ENCODE measurements at regions not wholly inside any gene's neighbourhood (a gene's known extent, or its start where the extent isn't known, plus 50 kb on each side); places are given as distances from the start of the nearest gene placed in this dataset.

DNA sequence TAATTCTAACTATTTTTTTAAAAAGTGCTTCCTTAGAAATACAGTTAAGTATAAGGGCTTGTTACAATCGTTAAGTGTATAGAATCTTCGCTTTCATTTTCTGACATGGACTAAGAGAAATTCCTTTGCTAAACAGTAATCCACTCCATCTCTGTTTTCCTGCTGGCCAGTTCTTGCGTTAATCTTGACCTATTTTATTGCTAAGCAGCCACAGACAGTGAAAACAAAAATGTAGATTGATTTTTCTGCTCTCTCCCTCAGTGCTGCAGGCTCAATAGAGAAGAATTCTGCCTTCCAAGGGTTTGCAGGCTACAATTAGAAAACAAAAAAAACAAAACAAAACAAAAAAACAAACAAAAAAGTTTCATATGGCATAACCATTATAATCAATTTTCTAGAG lies 310.4 kb upstream of the ADARB2 start:
- no peaks in the 10 kb centered on the region for H3K9me3 ChIP-seq (ENCODE audit: control insufficient read depth in 4 of 4, low read length in 3 of 4)
- WGBS: 82% methylated on average over 3 of the region's 3 CpGs

DNA sequence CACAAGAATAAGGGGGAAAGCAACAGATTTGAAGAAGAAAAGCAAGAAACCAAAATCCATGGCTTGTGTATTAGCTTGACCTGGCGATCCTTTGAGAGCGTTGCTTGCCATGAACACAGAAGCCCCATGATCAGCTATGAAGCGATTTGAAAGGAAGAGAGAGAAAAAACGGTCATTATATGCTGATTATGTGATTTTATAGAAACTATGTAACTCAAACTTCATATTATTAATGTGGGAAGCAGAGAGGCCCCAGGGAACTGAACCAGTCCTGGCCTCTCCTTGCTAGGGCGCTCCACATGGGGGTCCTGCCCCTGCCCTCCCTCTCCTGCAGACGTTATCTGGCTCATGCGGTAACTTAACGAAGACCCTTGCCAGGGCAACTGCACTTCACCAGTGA lies 306.1 kb upstream of the ADARB2 start:
- TF ChIP-seq, protein P1, sequence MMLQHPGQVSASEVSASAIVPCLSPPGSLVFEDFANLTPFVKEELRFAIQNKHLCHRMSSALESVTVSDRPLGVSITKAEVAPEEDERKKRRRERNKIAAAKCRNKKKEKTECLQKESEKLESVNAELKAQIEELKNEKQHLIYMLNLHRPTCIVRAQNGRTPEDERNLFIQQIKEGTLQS (IDR thresholded peaks at IDR 0.05): no peak
- no peak for TF ChIP-seq SP1 (IDR thresholded peaks at IDR 0.05)
- no peak for TF ChIP-seq JUND (IDR thresholded peaks at IDR 0.05)
- no peak for TF ChIP-seq HNF4G (IDR thresholded peaks at IDR 0.05)
- no peak for TF ChIP-seq NR2F2 (IDR thresholded peaks at IDR 0.05)
- TF ChIP-seq GABPA (IDR thresholded peaks at IDR 0.05 in 1 of 2, conservative IDR thresholded peaks at IDR 0.05 in 1 of 2): no peak
- no peak for TF ChIP-seq EGR1 (IDR thresholded peaks at IDR 0.05; ENCODE audit: low read depth in 2 of 2)
- TF ChIP-seq FOXA2 (IDR thresholded peaks at IDR 0.05): no peak
- no peak for TF ChIP-seq YY1 (IDR thresholded peaks at IDR 0.05)
- no peak for TF ChIP-seq FOXA1 (IDR thresholded peaks at IDR 0.05)
- TF ChIP-seq, protein P2, sequence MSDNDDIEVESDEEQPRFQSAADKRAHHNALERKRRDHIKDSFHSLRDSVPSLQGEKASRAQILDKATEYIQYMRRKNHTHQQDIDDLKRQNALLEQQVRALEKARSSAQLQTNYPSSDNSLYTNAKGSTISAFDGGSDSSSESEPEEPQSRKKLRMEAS (IDR thresholded peaks at IDR 0.05): no peak
- TF ChIP-seq, protein P3, sequence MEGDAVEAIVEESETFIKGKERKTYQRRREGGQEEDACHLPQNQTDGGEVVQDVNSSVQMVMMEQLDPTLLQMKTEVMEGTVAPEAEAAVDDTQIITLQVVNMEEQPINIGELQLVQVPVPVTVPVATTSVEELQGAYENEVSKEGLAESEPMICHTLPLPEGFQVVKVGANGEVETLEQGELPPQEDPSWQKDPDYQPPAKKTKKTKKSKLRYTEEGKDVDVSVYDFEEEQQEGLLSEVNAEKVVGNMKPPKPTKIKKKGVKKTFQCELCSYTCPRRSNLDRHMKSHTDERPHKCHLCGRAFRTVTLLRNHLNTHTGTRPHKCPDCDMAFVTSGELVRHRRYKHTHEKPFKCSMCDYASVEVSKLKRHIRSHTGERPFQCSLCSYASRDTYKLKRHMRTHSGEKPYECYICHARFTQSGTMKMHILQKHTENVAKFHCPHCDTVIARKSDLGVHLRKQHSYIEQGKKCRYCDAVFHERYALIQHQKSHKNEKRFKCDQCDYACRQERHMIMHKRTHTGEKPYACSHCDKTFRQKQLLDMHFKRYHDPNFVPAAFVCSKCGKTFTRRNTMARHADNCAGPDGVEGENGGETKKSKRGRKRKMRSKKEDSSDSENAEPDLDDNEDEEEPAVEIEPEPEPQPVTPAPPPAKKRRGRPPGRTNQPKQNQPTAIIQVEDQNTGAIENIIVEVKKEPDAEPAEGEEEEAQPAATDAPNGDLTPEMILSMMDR (IDR thresholded peaks at IDR 0.05; ENCODE audit: low read depth, low read length, missing input control): no peak
- no peak for TF ChIP-seq HNF4A (conservative IDR thresholded peaks at IDR 0.05)
- no peak for TF ChIP-seq RAD21 (IDR thresholded peaks at IDR 0.05)
- Histone ChIP-seq H3K9me3 (ENCODE audit: control insufficient read depth in 4 of 4, low read length in 3 of 4) (no peaks in the 10 kb centered on the region), H3K36me3 (ENCODE audit: control insufficient read depth in 4 of 4, insufficient read depth in 3 of 4, low read depth in 1 of 4, low read length in 3 of 4) (no peaks in the 10 kb centered on the region), H3K27me3 (ENCODE audit: control insufficient read depth in 4 of 4, insufficient read depth in 4 of 4, low read length in 3 of 4) (no peaks in the 10 kb centered on the region), H3K27ac (ENCODE audit: low read depth in 1 of 2, low read length in 2 of 2) (no peak overlapping the region), H3K4me1 (ENCODE audit: control insufficient read depth in 4 of 4, insufficient read depth in 4 of 4, low read length in 3 of 4) (no peaks in the 10 kb centered on the region), H3K4me3 (ENCODE audit: low read depth in 1 of 3, low read length in 3 of 3) (no peak overlapping the region), H3K9ac (ENCODE audit: low read depth in 1 of 2, low read length in 2 of 2) (no peak overlapping the region)
- 87% methylated on average over 8 of the region's 8 CpGs for WGBS
- no peak for DNase-seq (ENCODE audit: low spot score)

More for the DNA sequence above, 310.4 kb upstream of the ADARB2 start:
- Histone ChIP-seq H3K4me3 (ENCODE audit: low read depth in 1 of 3, low read length in 3 of 3) (no peak overlapping the region), H3K9ac (ENCODE audit: low read depth in 1 of 2, low read length in 2 of 2) (no peak overlapping the region), H3K4me1 (ENCODE audit: control insufficient read depth in 4 of 4, insufficient read depth in 4 of 4, low read length in 3 of 4) (no peaks in the 10 kb centered on the region), H3K27me3 (ENCODE audit: control insufficient read depth in 4 of 4, insufficient read depth in 4 of 4, low read length in 3 of 4) (no peaks in the 10 kb centered on the region), H3K27ac (ENCODE audit: low read depth in 1 of 2, low read length in 2 of 2) (no peak overlapping the region), H3K36me3 (ENCODE audit: control insufficient read depth in 4 of 4, insufficient read depth in 3 of 4, low read depth in 1 of 4, low read length in 3 of 4) (no peaks in the 10 kb centered on the region)
- no peak for TF ChIP-seq JUND (IDR thresholded peaks at IDR 0.05)
- no peak for TF ChIP-seq YY1 (IDR thresholded peaks at IDR 0.05)
- TF ChIP-seq FOXA1 (IDR thresholded peaks at IDR 0.05): no peak
- TF ChIP-seq, protein P3 (IDR thresholded peaks at IDR 0.05; ENCODE audit: low read depth, low read length, missing input control): no peak
- no peak for TF ChIP-seq NR2F2 (IDR thresholded peaks at IDR 0.05)
- TF ChIP-seq EGR1 (IDR thresholded peaks at IDR 0.05; ENCODE audit: low read depth in 2 of 2): no peak
- TF ChIP-seq, protein P4, sequence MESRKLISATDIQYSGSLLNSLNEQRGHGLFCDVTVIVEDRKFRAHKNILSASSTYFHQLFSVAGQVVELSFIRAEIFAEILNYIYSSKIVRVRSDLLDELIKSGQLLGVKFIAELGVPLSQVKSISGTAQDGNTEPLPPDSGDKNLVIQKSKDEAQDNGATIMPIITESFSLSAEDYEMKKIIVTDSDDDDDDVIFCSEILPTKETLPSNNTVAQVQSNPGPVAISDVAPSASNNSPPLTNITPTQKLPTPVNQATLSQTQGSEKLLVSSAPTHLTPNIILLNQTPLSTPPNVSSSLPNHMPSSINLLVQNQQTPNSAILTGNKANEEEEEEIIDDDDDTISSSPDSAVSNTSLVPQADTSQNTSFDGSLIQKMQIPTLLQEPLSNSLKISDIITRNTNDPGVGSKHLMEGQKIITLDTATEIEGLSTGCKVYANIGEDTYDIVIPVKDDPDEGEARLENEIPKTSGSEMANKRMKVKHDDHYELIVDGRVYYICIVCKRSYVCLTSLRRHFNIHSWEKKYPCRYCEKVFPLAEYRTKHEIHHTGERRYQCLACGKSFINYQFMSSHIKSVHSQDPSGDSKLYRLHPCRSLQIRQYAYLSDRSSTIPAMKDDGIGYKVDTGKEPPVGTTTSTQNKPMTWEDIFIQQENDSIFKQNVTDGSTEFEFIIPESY (IDR thresholded peaks at IDR 0.05): no peak
- TF ChIP-seq HNF4G (IDR thresholded peaks at IDR 0.05): no peak
- TF ChIP-seq, protein P2 (IDR thresholded peaks at IDR 0.05): no peak
- TF ChIP-seq, protein P5, sequence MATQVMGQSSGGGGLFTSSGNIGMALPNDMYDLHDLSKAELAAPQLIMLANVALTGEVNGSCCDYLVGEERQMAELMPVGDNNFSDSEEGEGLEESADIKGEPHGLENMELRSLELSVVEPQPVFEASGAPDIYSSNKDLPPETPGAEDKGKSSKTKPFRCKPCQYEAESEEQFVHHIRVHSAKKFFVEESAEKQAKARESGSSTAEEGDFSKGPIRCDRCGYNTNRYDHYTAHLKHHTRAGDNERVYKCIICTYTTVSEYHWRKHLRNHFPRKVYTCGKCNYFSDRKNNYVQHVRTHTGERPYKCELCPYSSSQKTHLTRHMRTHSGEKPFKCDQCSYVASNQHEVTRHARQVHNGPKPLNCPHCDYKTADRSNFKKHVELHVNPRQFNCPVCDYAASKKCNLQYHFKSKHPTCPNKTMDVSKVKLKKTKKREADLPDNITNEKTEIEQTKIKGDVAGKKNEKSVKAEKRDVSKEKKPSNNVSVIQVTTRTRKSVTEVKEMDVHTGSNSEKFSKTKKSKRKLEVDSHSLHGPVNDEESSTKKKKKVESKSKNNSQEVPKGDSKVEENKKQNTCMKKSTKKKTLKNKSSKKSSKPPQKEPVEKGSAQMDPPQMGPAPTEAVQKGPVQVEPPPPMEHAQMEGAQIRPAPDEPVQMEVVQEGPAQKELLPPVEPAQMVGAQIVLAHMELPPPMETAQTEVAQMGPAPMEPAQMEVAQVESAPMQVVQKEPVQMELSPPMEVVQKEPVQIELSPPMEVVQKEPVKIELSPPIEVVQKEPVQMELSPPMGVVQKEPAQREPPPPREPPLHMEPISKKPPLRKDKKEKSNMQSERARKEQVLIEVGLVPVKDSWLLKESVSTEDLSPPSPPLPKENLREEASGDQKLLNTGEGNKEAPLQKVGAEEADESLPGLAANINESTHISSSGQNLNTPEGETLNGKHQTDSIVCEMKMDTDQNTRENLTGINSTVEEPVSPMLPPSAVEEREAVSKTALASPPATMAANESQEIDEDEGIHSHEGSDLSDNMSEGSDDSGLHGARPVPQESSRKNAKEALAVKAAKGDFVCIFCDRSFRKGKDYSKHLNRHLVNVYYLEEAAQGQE (IDR thresholded peaks at IDR 0.05): no peak
- TF ChIP-seq HNF4A (conservative IDR thresholded peaks at IDR 0.05): no peak
- TF ChIP-seq FOXA2 (IDR thresholded peaks at IDR 0.05): no peak
- no peak for TF ChIP-seq RAD21 (IDR thresholded peaks at IDR 0.05)
- TF ChIP-seq GABPA (IDR thresholded peaks at IDR 0.05 in 1 of 2, conservative IDR thresholded peaks at IDR 0.05 in 1 of 2): no peak
- no peak for TF ChIP-seq TAF1 (conservative IDR thresholded peaks at IDR 0.05)
- DNase-seq (ENCODE audit: low spot score): no peak
